Parathyroid adenoma (tissue), 2 donors: ENCODE measurements at regions not wholly inside any gene's neighbourhood (a gene's known extent, or its start where the extent isn't known, plus 50 kb on each side); places are given as distances from the start of the nearest gene placed in this dataset.

Source experiments
- H2AFZ ChIP-seq: fragments of 300-600 bp; sonication (generic); one replicate; pipeline ENCODE4 v1.7.0; 2017; ENCODE audit warnings: antibody characterized with exemption, mild to moderate bottlenecking
- H3K27ac ChIP-seq: fragments of 300-600 bp; sonication (generic); one replicate; pipeline ENCODE4 v1.7.0; 2017
- H3K27me3 ChIP-seq: fragments of 300-600 bp; sonication (generic); one replicate; pipeline ENCODE4 v1.7.0; 2017; ENCODE audit warnings: low read length; ENCODE audit not compliant: control insufficient read depth, insufficient read depth
- H3K36me3 ChIP-seq: fragments of 300-600 bp; sonication (generic); one replicate; pipeline ENCODE4 v1.7.0; 2017; ENCODE audit warnings: low read length; ENCODE audit not compliant: control insufficient read depth, insufficient read depth
- H3K4me1 ChIP-seq: fragments of 300-600 bp; sonication (generic); one replicate; pipeline ENCODE4 v1.7.0; 2017; ENCODE audit warnings: control low read depth
- H3K4me2 ChIP-seq: fragments of 300-600 bp; sonication (generic); one replicate; pipeline ENCODE4 v1.7.0; 2017; ENCODE audit warnings: low read length
- H3K4me3 ChIP-seq: fragments of 300-600 bp; sonication (generic); one replicate; pipeline ENCODE4 v1.7.0; 2017; ENCODE audit warnings: low read depth, low read length
- H3K79me2 ChIP-seq: fragments of 300-600 bp; sonication (generic); one replicate; pipeline ENCODE4 v1.7.0; 2017; ENCODE audit warnings: control low read depth
- H3K9ac ChIP-seq: fragments of 300-600 bp; sonication (generic); one replicate; pipeline ENCODE4 v1.7.0; 2017; ENCODE audit warnings: mild to moderate bottlenecking
- H3K9me3 ChIP-seq: fragments of 300-600 bp; sonication (generic); one replicate; pipeline ENCODE4 v1.7.0; 2017; ENCODE audit warnings: low read length; ENCODE audit not compliant: control insufficient read depth
- TF ChIP-seq, protein P1 (sequence below): fragments of 300-600 bp; sonication (generic); IDR thresholded peaks from one replicate; pipeline ENCODE4 v1.7.0; 2017; ENCODE audit warnings: antibody characterized with exemption, mild to moderate bottlenecking
- donor health status: primary hyperparathyroidism.

DNA sequence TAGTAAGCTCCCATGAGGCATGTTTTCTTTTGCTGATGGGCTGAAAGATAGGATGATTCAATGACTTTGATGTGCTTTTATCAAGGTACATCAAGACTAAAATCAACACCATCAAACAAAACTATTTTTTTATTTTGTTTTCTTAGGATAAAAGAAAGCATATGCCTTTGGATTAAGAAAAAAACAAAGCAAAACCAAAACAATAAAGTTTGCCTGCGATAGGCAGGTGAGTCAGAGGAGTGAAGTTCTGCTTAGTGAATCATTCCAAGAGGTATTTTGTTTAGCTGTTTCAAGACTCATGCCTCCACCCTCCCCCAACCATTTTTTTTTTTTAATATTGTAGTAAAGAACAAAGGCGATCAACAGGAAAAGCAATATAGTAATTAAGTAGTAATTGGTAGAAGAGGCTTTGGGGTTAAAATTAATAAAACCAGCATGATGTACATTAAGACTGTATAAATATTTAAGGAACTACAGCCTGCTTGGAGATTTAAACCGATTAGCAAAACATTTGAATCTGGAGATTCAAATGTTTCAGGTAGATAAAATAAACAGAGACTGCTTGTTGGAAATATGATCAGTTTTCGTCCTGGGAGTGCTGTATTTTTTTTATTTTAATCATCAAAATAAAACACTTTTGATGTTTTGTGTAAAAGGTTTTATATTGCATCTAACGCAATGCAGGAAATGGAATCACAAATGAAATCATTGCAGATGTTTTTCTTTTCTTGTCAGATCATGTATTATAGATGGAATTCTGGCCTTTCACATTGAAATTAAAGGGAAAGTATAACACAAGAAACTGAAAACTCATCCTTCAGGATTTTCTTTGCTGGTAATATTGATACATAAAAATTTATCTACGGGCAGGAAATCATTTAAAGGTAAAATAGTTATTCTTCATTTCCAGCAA is 482.3 kb upstream of the MANEA start:
- no peak overlapping the region for H3K4me3 ChIP-seq
- H3K36me3 ChIP-seq: no peaks in the 10 kb centered on the region
- TF ChIP-seq, protein P1, sequence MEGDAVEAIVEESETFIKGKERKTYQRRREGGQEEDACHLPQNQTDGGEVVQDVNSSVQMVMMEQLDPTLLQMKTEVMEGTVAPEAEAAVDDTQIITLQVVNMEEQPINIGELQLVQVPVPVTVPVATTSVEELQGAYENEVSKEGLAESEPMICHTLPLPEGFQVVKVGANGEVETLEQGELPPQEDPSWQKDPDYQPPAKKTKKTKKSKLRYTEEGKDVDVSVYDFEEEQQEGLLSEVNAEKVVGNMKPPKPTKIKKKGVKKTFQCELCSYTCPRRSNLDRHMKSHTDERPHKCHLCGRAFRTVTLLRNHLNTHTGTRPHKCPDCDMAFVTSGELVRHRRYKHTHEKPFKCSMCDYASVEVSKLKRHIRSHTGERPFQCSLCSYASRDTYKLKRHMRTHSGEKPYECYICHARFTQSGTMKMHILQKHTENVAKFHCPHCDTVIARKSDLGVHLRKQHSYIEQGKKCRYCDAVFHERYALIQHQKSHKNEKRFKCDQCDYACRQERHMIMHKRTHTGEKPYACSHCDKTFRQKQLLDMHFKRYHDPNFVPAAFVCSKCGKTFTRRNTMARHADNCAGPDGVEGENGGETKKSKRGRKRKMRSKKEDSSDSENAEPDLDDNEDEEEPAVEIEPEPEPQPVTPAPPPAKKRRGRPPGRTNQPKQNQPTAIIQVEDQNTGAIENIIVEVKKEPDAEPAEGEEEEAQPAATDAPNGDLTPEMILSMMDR: no peak
- H3K4me2 ChIP-seq: no peak overlapping the region
- H2AFZ ChIP-seq: no peak overlapping the region
- H3K9ac ChIP-seq: no peak overlapping the region
- no peaks in the 10 kb centered on the region for H3K9me3 ChIP-seq
- no peaks in the 10 kb centered on the region for H3K4me1 ChIP-seq
- H3K27ac ChIP-seq: no peak overlapping the region
- H3K79me2 ChIP-seq: no peaks in the 10 kb centered on the region
- H3K27me3 ChIP-seq: no peaks in the 10 kb centered on the region

DNA sequence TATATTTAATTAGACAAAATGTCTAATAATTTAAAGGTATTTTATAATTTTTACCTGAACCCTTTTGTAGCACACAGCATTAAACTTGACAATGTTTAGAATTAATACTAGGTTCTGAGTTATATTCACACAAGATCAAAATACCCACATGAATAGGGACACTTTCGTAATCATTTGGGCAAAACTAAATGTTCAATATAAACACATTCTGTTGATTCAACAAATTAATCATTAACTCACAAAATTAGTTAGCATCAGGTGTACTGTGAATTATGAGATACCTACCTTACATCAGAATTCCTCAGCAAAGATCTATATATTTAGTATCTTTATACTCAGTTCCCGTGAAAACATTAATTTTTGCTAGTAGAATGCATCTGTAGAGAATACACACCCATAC is 481.5 kb upstream of the MANEA start:
- TF ChIP-seq, protein P1: no peak
- no peaks in the 10 kb centered on the region for H3K36me3 ChIP-seq
- H3K4me2 ChIP-seq: no peak overlapping the region
- no peaks in the 10 kb centered on the region for H3K79me2 ChIP-seq
- no peak overlapping the region for H3K27ac ChIP-seq
- no peak overlapping the region for H2AFZ ChIP-seq
- no peak overlapping the region for H3K4me3 ChIP-seq
- no peak overlapping the region for H3K9ac ChIP-seq
- H3K27me3 ChIP-seq: no peaks in the 10 kb centered on the region
- H3K9me3 ChIP-seq: no peaks in the 10 kb centered on the region
- no peaks in the 10 kb centered on the region for H3K4me1 ChIP-seq

DNA sequence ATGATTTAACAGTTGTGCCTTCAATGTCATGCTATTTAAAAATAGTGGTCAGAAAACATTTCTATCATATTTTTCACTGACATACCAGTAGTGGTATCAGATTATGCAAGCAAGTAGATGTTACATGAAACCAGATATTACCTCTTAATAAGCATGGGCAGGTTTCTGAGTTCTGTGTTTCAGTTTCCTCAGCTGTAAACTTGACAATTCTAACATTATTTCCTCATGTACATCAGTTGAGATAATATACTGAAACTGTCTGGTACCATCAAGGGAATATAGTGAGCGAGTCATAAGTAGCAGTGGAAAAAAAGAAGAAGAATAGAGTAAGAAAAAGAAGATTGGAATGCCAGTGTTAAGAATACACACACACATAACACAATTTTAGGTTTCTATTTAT is 477.9 kb upstream of the MANEA start:
- no peaks in the 10 kb centered on the region for H3K27me3 ChIP-seq

DNA sequence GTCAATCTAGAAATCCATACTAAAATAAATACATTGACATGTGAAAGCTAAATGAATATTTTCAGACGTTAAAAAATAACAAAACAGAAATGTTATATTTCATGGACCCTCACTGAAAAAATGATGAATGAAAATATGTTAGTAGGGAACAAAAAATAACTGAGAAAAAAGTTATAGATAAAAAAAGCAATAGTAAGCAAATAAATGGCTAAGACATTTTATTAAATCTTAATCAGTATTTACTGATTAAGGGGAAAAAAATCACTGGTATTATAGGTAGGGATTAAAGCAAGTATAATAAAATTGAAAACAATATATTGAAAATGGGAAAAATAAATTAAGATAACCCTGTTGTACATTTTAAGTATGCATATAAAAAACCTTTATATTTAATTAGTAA is 468.1 kb upstream of the MANEA start:
- H3K4me3 ChIP-seq: no peak overlapping the region
- H3K27me3 ChIP-seq: no peaks in the 10 kb centered on the region
- TF ChIP-seq, protein P1: no peak

More for the DNA sequence above, 477.9 kb upstream of the MANEA start:
- Histone ChIP-seq H2AFZ (no peak overlapping the region), H3K79me2 (no peaks in the 10 kb centered on the region), H3K9me3 (no peaks in the 10 kb centered on the region), H3K4me2 (no peak overlapping the region), H3K4me3 (no peak overlapping the region), H3K27ac (no peak overlapping the region), H3K4me1 (no peaks in the 10 kb centered on the region), H3K36me3 (no peaks in the 10 kb centered on the region), H3K9ac (no peak overlapping the region)
- TF ChIP-seq, protein P1: no peak

DNA sequence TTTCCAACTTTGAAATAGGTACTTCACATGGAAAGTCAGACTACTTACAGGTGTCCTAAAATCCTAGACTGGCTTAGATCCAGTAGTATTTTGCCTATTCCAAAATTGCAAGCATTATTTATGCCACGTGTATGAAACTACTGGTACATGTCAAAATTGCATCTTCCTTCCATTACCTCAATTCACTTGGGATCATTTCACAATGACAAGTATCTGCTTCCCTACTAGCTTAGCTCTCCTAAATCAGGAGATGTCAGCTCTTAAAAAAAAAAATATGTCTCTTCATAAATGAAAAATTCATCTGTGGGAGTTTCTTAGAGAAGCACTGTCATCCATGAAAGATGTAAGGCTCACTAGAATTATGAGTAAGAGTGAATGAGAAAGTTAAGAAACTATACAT is 466.6 kb upstream of the MANEA start:
- no peak overlapping the region for H2AFZ ChIP-seq
- no peaks in the 10 kb centered on the region for H3K79me2 ChIP-seq

More for the DNA sequence above, 468.1 kb upstream of the MANEA start:
- H2AFZ ChIP-seq: no peak overlapping the region
- H3K36me3 ChIP-seq: no peaks in the 10 kb centered on the region
- no peak overlapping the region for H3K9ac ChIP-seq
- no peak overlapping the region for H3K4me2 ChIP-seq
- H3K27ac ChIP-seq: no peak overlapping the region
- H3K4me1 ChIP-seq: no peaks in the 10 kb centered on the region
- H3K9me3 ChIP-seq: no peaks in the 10 kb centered on the region
- H3K79me2 ChIP-seq: no peaks in the 10 kb centered on the region

More for the DNA sequence above, 466.6 kb upstream of the MANEA start:
- TF ChIP-seq, protein P1: no peak
- Histone ChIP-seq H3K9ac (no peak overlapping the region), H3K36me3 (no peaks in the 10 kb centered on the region), H3K4me3 (no peak overlapping the region), H3K27ac (no peak overlapping the region), H3K9me3 (no peaks in the 10 kb centered on the region), H3K4me2 (no peak overlapping the region), H3K4me1 (no peaks in the 10 kb centered on the region), H3K27me3 (no peaks in the 10 kb centered on the region)
